RPMI7951 (cell line): ENCODE measurements at regions not wholly inside any gene's neighbourhood (a gene's known extent, or its start where the extent isn't known, plus 50 kb on each side); places are given as distances from the start of the nearest gene placed in this dataset.

ENCODE experiments used
- DNase-seq: peaks from one replicate; pipeline ENCODE4 v3.0.0-alpha.2; 2012; ENCODE audit warnings: low read depth

- no peak for DNase-seq
These were observed 109.6 kb upstream of the MOCS2 start for GRCh38 chr5:53219174-53219573.

- DNase-seq, result no peak
These were observed 110.1 kb upstream of the MOCS2 start for GRCh38 chr5:53219610-53220009.

- DNase-seq, result no peak
These were observed 124.3 kb upstream of the MOCS2 start for GRCh38 chr5:53233645-53234405.

- DNase-seq, result no peak
These were observed 127.1 kb upstream of the MOCS2 start for GRCh38 chr5:53236683-53237082.

GRCh38 chr5:53237876-53238275 is 128.3 kb upstream of the MOCS2 start:
- no peak for DNase-seq

- no peak for DNase-seq
These were observed 129.9 kb upstream of the MOCS2 start for GRCh38 chr5:53239301-53239990.

GRCh38 chr5:53240661-53241060 is 131.1 kb upstream of the MOCS2 start:
- no peak for DNase-seq

GRCh38 chr5:53241572-53241971 is 132.0 kb upstream of the MOCS2 start:
- no peak for DNase-seq

- DNase-seq, result no peak
These were observed 133.8 kb upstream of the MOCS2 start for GRCh38 chr5:53243403-53243802.

GRCh38 chr5:53246042-53246836 is 136.7 kb upstream of the MOCS2 start:
- peak; percentile 78 for DNase-seq

- peak; percentile 84 for DNase-seq
These were observed 140.1 kb upstream of the MOCS2 start for GRCh38 chr5:53249529-53250200.

- DNase-seq, result no peak
These were observed 140.6 kb upstream of the MOCS2 start for GRCh38 chr5:53250201-53250550.

- peak; percentile 93 for DNase-seq
These were observed 143.9 kb upstream of the MOCS2 start for GRCh38 chr5:53253421-53253871.

GRCh38 chr5:53256746-53257145 is 147.2 kb upstream of the MOCS2 start:
- peak; percentile 48 for DNase-seq

- no peak for DNase-seq
These were observed 148.3 kb upstream of the MOCS2 start for GRCh38 chr5:53257806-53258373.

GRCh38 chr5:53259176-53259575 is 149.6 kb upstream of the MOCS2 start:
- DNase-seq, result no peak

GRCh38 chr5:53260446-53260845 is 150.9 kb upstream of the MOCS2 start:
- no peak for DNase-seq

GRCh38 chr5:53261245-53261644 is 151.7 kb upstream of the MOCS2 start:
- peak; percentile 51 for DNase-seq

- peak; percentile 43 for DNase-seq
These were observed 152.9 kb upstream of the MOCS2 start for GRCh38 chr5:53262348-53262970.

- no peak for DNase-seq
These were observed 153.6 kb upstream of the MOCS2 start for GRCh38 chr5:53263151-53263550.

- DNase-seq, result no peak
These were observed 155.5 kb upstream of the MOCS2 start for GRCh38 chr5:53265043-53265442.
